Trophoblast cell (in vitro differentiated cells and primary cell): ENCODE measurements at regions not wholly inside any gene's neighbourhood (a gene's known extent, or its start where the extent isn't known, plus 50 kb on each side); places are given as distances from the start of the nearest gene placed in this dataset.

Experiments
- DNase-seq, 2 donors: peaks; one replicate each; pipeline ENCODE4 v3.0.0-alpha.2; 2016
- H2AFZ ChIP-seq: 2 replicates; pipeline ENCODE4 v1.6.1; 2013; ENCODE audit warnings: low read length, moderate library complexity, mild to moderate bottlenecking; ENCODE audit not compliant: insufficient read depth, poor library complexity
- H2AK5ac ChIP-seq: 2 replicates; pipeline ENCODE4 v1.6.1; 2013; ENCODE audit warnings: mild to moderate bottlenecking, low read length
- H2BK120ac ChIP-seq: 2 replicates; pipeline ENCODE4 v1.6.1; 2013; ENCODE audit warnings: low read length, mild to moderate bottlenecking, moderate library complexity; ENCODE audit not compliant: insufficient read depth, poor library complexity
- H2BK12ac ChIP-seq: 2 replicates; pipeline ENCODE4 v1.6.1; 2013; ENCODE audit warnings: mild to moderate bottlenecking, low read length, moderate library complexity
- H2BK5ac ChIP-seq: 2 replicates; pipeline ENCODE4 v1.6.1; 2013; ENCODE audit warnings: low read length, low read depth, moderate library complexity, mild to moderate bottlenecking; ENCODE audit not compliant: poor library complexity
- H3K14ac ChIP-seq: 2 replicates; pipeline ENCODE4 v1.6.1; 2013; ENCODE audit warnings: mild to moderate bottlenecking, low read length
- H3K18ac ChIP-seq: 2 replicates; pipeline ENCODE4 v1.6.1; 2013; ENCODE audit warnings: mild to moderate bottlenecking, low read length
- H3K23ac ChIP-seq: 2 replicates; pipeline ENCODE4 v1.6.1; 2013; ENCODE audit warnings: low read length
- H3K27ac ChIP-seq: 2 replicates; pipeline ENCODE4 v1.5.1; 2013; ENCODE audit warnings: low read depth, mild to moderate bottlenecking, inconsistent platforms, low read length, moderate library complexity
- H3K27me3 ChIP-seq: 2 replicates; pipeline ENCODE4 v1.6.1; 2013; ENCODE audit warnings: inconsistent platforms, mild to moderate bottlenecking, low read length, moderate library complexity; ENCODE audit not compliant: insufficient read depth
- H3K36me3 ChIP-seq, 2 experiments: 1 replicate in 1 of 2; 2 replicates in 1 of 2; pipeline ENCODE4 v1.6.1; 2013; ENCODE audit warnings: low read length in 2 of 2, mild to moderate bottlenecking in 2 of 2, moderate library complexity in 1 of 2; ENCODE audit not compliant: insufficient read depth in 2 of 2, control insufficient read depth in 1 of 2
- H3K4ac ChIP-seq: 2 replicates; pipeline ENCODE4 v1.6.1; 2013; ENCODE audit warnings: low read depth, mild to moderate bottlenecking, low read length, moderate library complexity
- H3K4me1 ChIP-seq, 2 experiments: 1 replicate in 1 of 2; 2 replicates in 1 of 2; pipeline ENCODE4 v1.6.1; 2013; ENCODE audit warnings: low read length in 2 of 2, mild to moderate bottlenecking in 2 of 2, moderate library complexity in 1 of 2; ENCODE audit not compliant: insufficient read depth in 2 of 2, control insufficient read depth in 1 of 2
- H3K4me2 ChIP-seq: 2 replicates; pipeline ENCODE4 v1.6.1; 2013; ENCODE audit warnings: inconsistent platforms, mild to moderate bottlenecking, low read length, moderate library complexity
- H3K4me3 ChIP-seq: 2 replicates; pipeline ENCODE4 v1.5.1; 2013; ENCODE audit warnings: mild to moderate bottlenecking, low read depth, low read length, inconsistent platforms
- H3K79me1 ChIP-seq: one replicate; pipeline ENCODE4 v1.6.1; 2013; ENCODE audit warnings: low read length
- H3K79me2 ChIP-seq: 2 replicates; pipeline ENCODE4 v1.6.1; 2013; ENCODE audit warnings: low read length, mild to moderate bottlenecking; ENCODE audit not compliant: control insufficient read depth, insufficient read depth, poor library complexity
- H3K9ac ChIP-seq: 2 replicates; pipeline ENCODE4 v1.6.1; 2013; ENCODE audit warnings: mild to moderate bottlenecking, low read length
- H3K9me3 ChIP-seq: 2 replicates; pipeline ENCODE4 v1.6.1; 2013; ENCODE audit warnings: low read depth, mild to moderate bottlenecking, control low read depth, inconsistent platforms, low read length; ENCODE audit not compliant: insufficient read depth
- H4K12ac ChIP-seq: 2 replicates; pipeline ENCODE4 v1.6.1; 2013; ENCODE audit warnings: low read depth, mild to moderate bottlenecking, low read length, moderate library complexity
- H4K8ac ChIP-seq: 2 replicates; pipeline ENCODE4 v1.6.1; 2013; ENCODE audit warnings: low read depth, mild to moderate bottlenecking, low read length, moderate library complexity
- H4K91ac ChIP-seq: one replicate; pipeline ENCODE4 v1.6.1; 2013; ENCODE audit warnings: low read depth, mild to moderate bottlenecking, low read length, moderate library complexity
- WGBS: extraction: QIAGEN DNeasy Blood & Tissue Kit; methylation state at CpG from one replicate; pipeline ENCODE4 v1.1.7; 2013; ENCODE audit warnings: missing lambda C conversion rate; ENCODE audit not compliant: insufficient read length, insufficient coverage; ENCODE audit errors: extremely low coverage; 5-methylcytosine and 5-hydroxymethylcytosine counted together

DNA sequence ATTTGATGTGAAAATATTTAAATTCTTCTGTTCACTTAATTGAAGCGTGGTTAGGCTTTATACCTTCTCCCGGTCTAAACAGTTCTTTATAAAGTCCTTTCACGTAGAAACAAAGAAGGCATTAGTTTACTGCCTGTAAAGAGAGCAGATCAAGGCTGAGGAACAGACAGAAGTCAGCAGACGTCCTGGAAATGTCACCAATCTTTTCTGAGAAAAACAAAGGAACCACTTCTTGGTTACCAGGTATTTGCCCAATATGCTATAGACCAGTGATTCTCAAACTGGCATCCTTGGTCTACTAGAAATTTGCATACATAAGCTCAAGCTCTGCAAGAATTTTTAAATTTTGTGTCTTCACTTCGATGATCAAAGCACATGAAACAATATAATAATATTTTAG is 89.2 kb upstream of the STK17B start:
- no peak overlapping the region for H2AFZ ChIP-seq
- peak overlapping the region; percentile 16 for H3K4me2 ChIP-seq
- H3K27ac ChIP-seq: peak overlapping the region; percentile 90
- H3K23ac ChIP-seq: no peak overlapping the region
- peak overlapping the region; percentile 72 for H2BK5ac ChIP-seq
- H3K4me3 ChIP-seq: no peak overlapping the region
- no peak overlapping the region for H4K12ac ChIP-seq
- H3K36me3 ChIP-seq: no peaks in the 10 kb centered on the region
- H3K9ac ChIP-seq: no peak overlapping the region
- peaks cover 16% of the 10 kb centered on the region for H3K79me1 ChIP-seq
- peak overlapping the region; percentile 88 for H4K91ac ChIP-seq
- H3K79me2 ChIP-seq: no peaks in the 10 kb centered on the region
- no peak overlapping the region for H4K8ac ChIP-seq
- no peaks in the 10 kb centered on the region for H3K27me3 ChIP-seq
- WGBS: no CpG with 5 or more reads among the region's 5 CpGs
- no peak overlapping the region for H2AK5ac ChIP-seq
- H3K14ac ChIP-seq: no peak overlapping the region
- no peak overlapping the region for H3K4ac ChIP-seq
- no peak overlapping the region for H3K18ac ChIP-seq
- no peak for DNase-seq
- H2BK12ac ChIP-seq: no peak overlapping the region
- H2BK120ac ChIP-seq: peak overlapping the region; percentile 86
- H3K9me3 ChIP-seq: no peaks in the 10 kb centered on the region
- H3K4me1 ChIP-seq: peaks cover 14 to 18% of the 10 kb centered on the region in 2 experiments

DNA sequence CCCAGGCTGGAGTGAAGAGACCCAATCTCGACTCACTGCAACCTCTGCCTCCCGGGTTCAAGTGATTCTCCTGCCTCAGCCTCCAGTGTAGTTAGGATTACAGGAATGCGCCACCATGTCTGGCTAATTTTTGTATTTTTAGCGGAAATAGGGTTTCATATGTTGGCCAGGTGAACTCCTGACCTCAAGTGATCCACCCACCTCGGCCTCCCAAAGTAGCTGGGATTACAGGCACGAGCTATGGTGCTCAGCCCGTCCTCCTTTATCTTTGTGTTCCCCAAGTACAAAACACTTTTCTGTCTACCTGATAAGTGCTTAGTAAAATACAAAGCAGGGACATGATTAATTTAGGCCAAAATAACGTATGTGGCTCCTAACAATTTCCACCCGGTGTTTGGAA is 91.2 kb upstream of the STK17B start:
- Histone ChIP-seq H3K14ac (peak overlapping the region; percentile 74), H3K4me2 (no peak overlapping the region), H3K9ac (no peak overlapping the region), H3K4me3 (no peak overlapping the region), H3K23ac (no peak overlapping the region), H3K79me1 (peaks cover 16% of the 10 kb centered on the region), H4K12ac (peak overlapping the region; percentile 44), H4K91ac (peak overlapping the region; percentile 88), H4K8ac (peak overlapping the region; percentile 78), H3K9me3 (no peaks in the 10 kb centered on the region), H2BK5ac (peak overlapping the region; percentile 83), H2AFZ (peak overlapping the region; percentile 63), H3K79me2 (no peaks in the 10 kb centered on the region), H2BK12ac (peak overlapping the region; percentile 73), H3K4ac (peak overlapping the region; percentile 40), H3K18ac (no peak overlapping the region), H3K36me3 (no peaks in the 10 kb centered on the region), H3K27me3 (no peaks in the 10 kb centered on the region), H3K27ac (peak overlapping the region; percentile 87), H2AK5ac (peak overlapping the region; percentile 59), H2BK120ac (peak overlapping the region; percentile 91), H3K4me1 (peaks cover 14 to 18% of the 10 kb centered on the region in 2 experiments)
- no CpG with 5 or more reads among the region's 9 CpGs for WGBS
- DNase-seq: no peak

DNA sequence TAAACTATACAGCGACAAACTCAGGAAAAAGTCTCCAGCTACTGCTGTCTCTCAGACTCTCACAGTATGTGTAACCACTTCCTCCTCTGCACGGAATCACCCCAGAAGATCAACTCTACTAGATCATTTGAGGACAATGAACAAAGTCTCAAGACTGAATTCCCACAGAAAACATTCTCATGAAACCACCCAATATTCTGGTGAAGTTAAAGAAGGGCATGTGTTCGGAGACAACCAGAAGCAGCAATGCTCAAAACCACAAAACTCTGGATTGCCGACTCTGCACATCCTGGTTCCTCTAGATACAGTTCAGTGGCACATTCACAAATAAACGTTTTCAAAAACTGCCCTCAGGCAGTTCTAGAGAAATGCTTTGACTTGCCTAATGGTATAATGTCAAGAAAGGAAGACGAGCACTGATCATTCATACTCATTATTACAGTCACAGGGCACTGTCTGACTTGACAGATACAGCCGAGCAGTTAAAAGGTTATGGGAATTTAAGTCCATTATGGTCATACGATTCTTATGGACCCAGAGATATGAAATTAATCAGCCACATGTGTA is 91.9 kb upstream of the STK17B start:
- H3K79me1 ChIP-seq: peaks cover 16% of the 10 kb centered on the region
- H2BK5ac ChIP-seq: no peak overlapping the region
- no peak overlapping the region for H3K4me2 ChIP-seq
- H3K79me2 ChIP-seq: no peaks in the 10 kb centered on the region
- no peak overlapping the region for H3K4ac ChIP-seq
- H4K12ac ChIP-seq: no peak overlapping the region
- no peaks in the 10 kb centered on the region for H3K36me3 ChIP-seq
- H3K9me3 ChIP-seq: no peaks in the 10 kb centered on the region
- no peak overlapping the region for H2BK12ac ChIP-seq
- no peak overlapping the region for H3K23ac ChIP-seq
- H3K18ac ChIP-seq: no peak overlapping the region
- no peak overlapping the region for H4K91ac ChIP-seq
- WGBS: no CpG with 5 or more reads among the region's 8 CpGs
- no peak overlapping the region for H3K4me3 ChIP-seq
- peaks cover 14 to 18% of the 10 kb centered on the region in 2 experiments for H3K4me1 ChIP-seq
- H3K27me3 ChIP-seq: no peaks in the 10 kb centered on the region
- H3K14ac ChIP-seq: no peak overlapping the region
- H2BK120ac ChIP-seq: no peak overlapping the region
- H3K9ac ChIP-seq: no peak overlapping the region
- peak overlapping the region; percentile 87 for H3K27ac ChIP-seq
- H4K8ac ChIP-seq: no peak overlapping the region
- H2AFZ ChIP-seq: no peak overlapping the region
- DNase-seq: peak; percentile 72 to 85
- no peak overlapping the region for H2AK5ac ChIP-seq

DNA sequence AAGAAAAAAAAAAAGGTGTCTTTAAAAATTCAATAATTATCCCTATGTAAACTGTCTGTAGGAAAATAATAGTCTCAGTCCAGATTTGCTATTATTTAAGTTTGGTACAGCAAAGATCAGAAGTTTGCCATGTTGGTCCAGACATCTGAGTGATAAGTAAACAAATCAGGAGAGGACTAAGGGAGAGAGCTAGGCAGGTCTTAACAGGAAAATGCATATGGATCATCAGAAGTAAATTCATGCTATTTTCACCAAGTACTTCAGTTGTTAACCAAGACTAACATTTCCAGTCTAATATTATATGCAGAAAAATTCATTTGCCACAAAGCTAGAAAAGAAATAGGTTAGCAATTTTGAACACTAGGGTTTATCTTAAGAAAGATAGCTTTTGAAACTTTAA is 95.0 kb upstream of the STK17B start:
- no peak overlapping the region for H3K4ac ChIP-seq
- H2BK12ac ChIP-seq: no peak overlapping the region
- H3K23ac ChIP-seq: no peak overlapping the region
- H2BK120ac ChIP-seq: no peak overlapping the region
- H2AK5ac ChIP-seq: no peak overlapping the region
- no peak overlapping the region for H3K18ac ChIP-seq
- H3K4me3 ChIP-seq: no peak overlapping the region
- H3K4me2 ChIP-seq: no peak overlapping the region
- H3K14ac ChIP-seq: no peak overlapping the region
- H4K91ac ChIP-seq: no peak overlapping the region
- H3K4me1 ChIP-seq: peaks cover 6% of the 10 kb centered on the region in 2 experiments
- no peak overlapping the region for H3K9ac ChIP-seq
- H3K79me2 ChIP-seq: no peaks in the 10 kb centered on the region
- DNase-seq: no peak
- peaks cover 6% of the 10 kb centered on the region for H3K79me1 ChIP-seq
- H2AFZ ChIP-seq: no peak overlapping the region
- no peaks in the 10 kb centered on the region for H3K27me3 ChIP-seq
- H3K9me3 ChIP-seq: no peaks in the 10 kb centered on the region
- no peak overlapping the region for H4K8ac ChIP-seq
- no peak overlapping the region for H4K12ac ChIP-seq
- no peak overlapping the region for H2BK5ac ChIP-seq
- H3K36me3 ChIP-seq: no peaks in the 10 kb centered on the region
- H3K27ac ChIP-seq: no peak overlapping the region
